ENCODE measurements at regions not wholly inside any gene's neighbourhood (a gene's known extent, or its start where the extent isn't known, plus 50 kb on each side); places are given as distances from the start of the nearest gene placed in this dataset.
A peak's percentile ranks its signal among the peaks of the same experiment; 100 is the strongest.

DNA sequence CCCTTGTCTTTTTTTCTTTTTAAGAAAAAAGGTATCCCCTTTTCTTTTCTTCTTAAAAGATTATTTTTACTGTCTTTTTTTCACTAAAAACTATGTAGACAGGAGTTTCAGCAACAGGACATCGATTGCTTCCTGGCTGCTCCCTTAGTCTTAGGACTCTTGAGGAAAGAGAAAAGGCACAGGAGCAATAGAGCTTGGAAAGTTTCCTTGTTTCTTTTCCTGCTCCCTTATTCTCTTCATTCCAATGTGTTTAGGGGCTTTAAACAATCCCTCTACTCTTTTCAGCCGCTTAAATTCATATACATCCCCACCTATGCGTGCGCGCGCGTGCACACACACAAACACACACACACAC lies 182.2 kb upstream of the FOXN2 start:
- ChIA-PET POLR2A (no interaction called here), CTCF (no interaction called here)
- Histone ChIP-seq H3K36me3 (ENCODE audit: control insufficient read depth in 2 of 2, extremely low read depth in 1 of 2, insufficient read depth in 1 of 2, low read length in 1 of 2) (no peaks in the 10 kb centered on the region), H3K9me3 (no peaks in the 10 kb centered on the region), H3K27me3 (replicated peaks in 1 of 2; ENCODE audit: control insufficient read depth in 2 of 2, extremely low read depth in 1 of 2, insufficient read depth in 2 of 2, low read length in 1 of 2) (no peaks in the 10 kb centered on the region), H3K4me1 (ENCODE audit: control insufficient read depth in 1 of 2, extremely low read depth in 1 of 2, insufficient read depth in 2 of 2, low read length in 2 of 2) (peaks cover 0 to 3% of the 10 kb centered on the region in 2 experiments), H3K27ac (ENCODE audit: low read length) (no peak overlapping the region), H3K4me3 (ENCODE audit: control insufficient read depth in 1 of 2, extremely low read depth in 1 of 2, low read length in 1 of 2) (no peak overlapping the region)
- WGBS (ENCODE audit: insufficient coverage), result 100% methylated on average over 6 of the region's 7 CpGs
- DNase-seq (no peak), ATAC-seq (replicated peaks in 1 of 4) (no peak)
- no peak overlapping the region for H3K4me3 Mint-ChIP-seq
- no peaks in the 10 kb centered on the region for H3K27me3 Mint-ChIP-seq
- no peaks in the 10 kb centered on the region for H3K36me3 Mint-ChIP-seq
- peaks cover 0 to 11% (median 9%) of the 10 kb centered on the region in 3 donors for H3K4me1 Mint-ChIP-seq
- peaks cover 0 to 8% (median 0%) of the 10 kb centered on the region in 3 donors for H3K9me3 Mint-ChIP-seq
- no peak overlapping the region for H3K27ac Mint-ChIP-seq

DNA sequence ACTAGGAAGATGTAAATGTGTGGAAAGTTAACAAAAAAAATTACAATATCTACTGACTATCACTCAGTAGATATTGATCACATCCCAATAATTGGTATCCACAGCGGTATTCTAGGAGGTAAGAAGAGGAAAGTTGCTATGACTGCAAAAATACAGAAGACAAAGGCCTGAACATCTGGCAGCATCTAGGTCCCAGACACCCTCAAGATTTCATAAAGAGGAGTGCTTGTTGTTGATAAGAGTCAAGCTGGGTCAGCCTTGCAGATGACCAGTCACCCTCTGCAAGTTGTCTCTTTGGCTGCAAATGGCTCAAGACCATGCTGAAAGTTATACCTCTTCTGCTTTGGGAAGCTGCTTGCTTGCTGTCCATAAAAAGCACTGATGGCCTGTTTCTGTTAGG lies 179.8 kb upstream of the FOXN2 start:
- DNase-seq, result no peak
- ChIA-PET CTCF (interaction anchor here in 1 of 2 donors (0.5 kb wide), 1 partner anchor 56 kb away, joined by 3 read pairs; no protein-coding TSS in a partner anchor), POLR2A (no interaction called here)
- Mint-ChIP-seq H3K9me3 (peaks cover 0 to 8% (median 0%) of the 10 kb centered on the region in 3 donors), H3K27me3 (no peaks in the 10 kb centered on the region), H3K4me3 (no peak overlapping the region), H3K4me1 (peaks cover 0 to 11% (median 9%) of the 10 kb centered on the region in 3 donors), H3K36me3 (no peaks in the 10 kb centered on the region), H3K27ac (no peak overlapping the region)
- Histone ChIP-seq H3K4me1 (ENCODE audit: control insufficient read depth in 1 of 2, extremely low read depth in 1 of 2, insufficient read depth in 2 of 2, low read length in 2 of 2) (peaks cover 0 to 3% of the 10 kb centered on the region in 2 experiments), H3K9me3 (no peaks in the 10 kb centered on the region), H3K4me3 (ENCODE audit: control insufficient read depth in 1 of 2, extremely low read depth in 1 of 2, low read length in 1 of 2) (no peak overlapping the region), H3K36me3 (ENCODE audit: control insufficient read depth in 2 of 2, extremely low read depth in 1 of 2, insufficient read depth in 1 of 2, low read length in 1 of 2) (no peaks in the 10 kb centered on the region), H3K27me3 (replicated peaks in 1 of 2; ENCODE audit: control insufficient read depth in 2 of 2, extremely low read depth in 1 of 2, insufficient read depth in 2 of 2, low read length in 1 of 2) (no peaks in the 10 kb centered on the region), H3K27ac (ENCODE audit: low read length) (no peak overlapping the region)
- no peak for ATAC-seq (replicated peaks in 1 of 4)
- no CpG with 5 or more reads among the region's 1 CpG for WGBS (ENCODE audit: insufficient coverage)

DNA sequence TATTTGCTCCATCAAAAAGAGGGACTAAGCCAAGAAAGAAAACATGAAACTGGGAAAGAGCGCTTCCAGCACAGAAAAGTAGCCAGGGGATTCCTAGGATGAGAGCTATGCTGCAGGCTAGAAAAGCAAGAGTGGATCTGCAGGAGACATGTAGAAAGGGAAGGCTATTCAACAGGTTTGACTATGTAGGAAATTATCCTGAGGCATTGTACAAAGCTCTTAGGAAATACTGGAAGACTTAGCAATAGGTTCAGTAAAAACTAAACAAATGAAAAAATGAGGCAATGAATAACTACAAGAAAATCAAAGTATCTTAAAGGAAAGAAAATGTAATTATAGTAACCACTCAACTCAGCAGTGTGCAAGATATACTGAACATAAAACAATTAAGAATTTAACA lies 178.7 kb upstream of the FOXN2 start:
- Mint-ChIP-seq H3K4me3 (no peak overlapping the region), H3K36me3 (no peaks in the 10 kb centered on the region), H3K4me1 (peaks cover 0 to 11% (median 8%) of the 10 kb centered on the region in 3 donors), H3K27me3 (no peaks in the 10 kb centered on the region), H3K9me3 (peaks cover 0 to 8% (median 0%) of the 10 kb centered on the region in 3 donors), H3K27ac (no peak overlapping the region)
- Histone ChIP-seq H3K4me3 (ENCODE audit: control insufficient read depth in 1 of 2, extremely low read depth in 1 of 2, low read length in 1 of 2) (no peak overlapping the region), H3K27ac (ENCODE audit: low read length) (no peak overlapping the region), H3K36me3 (ENCODE audit: control insufficient read depth in 2 of 2, extremely low read depth in 1 of 2, insufficient read depth in 1 of 2, low read length in 1 of 2) (no peaks in the 10 kb centered on the region), H3K27me3 (replicated peaks in 1 of 2; ENCODE audit: control insufficient read depth in 2 of 2, extremely low read depth in 1 of 2, insufficient read depth in 2 of 2, low read length in 1 of 2) (no peaks in the 10 kb centered on the region), H3K4me1 (ENCODE audit: control insufficient read depth in 1 of 2, extremely low read depth in 1 of 2, insufficient read depth in 2 of 2, low read length in 2 of 2) (peaks cover 0 to 3% of the 10 kb centered on the region in 2 experiments), H3K9me3 (no peaks in the 10 kb centered on the region)
- ATAC-seq (replicated peaks in 1 of 4), result no peak
- no peak for DNase-seq
- WGBS (ENCODE audit: insufficient coverage), result 100% methylated on average over 1 of the region's 1 CpG
- POLR2A ChIA-PET, result no interaction called here
- CTCF ChIA-PET, result no interaction called here

DNA sequence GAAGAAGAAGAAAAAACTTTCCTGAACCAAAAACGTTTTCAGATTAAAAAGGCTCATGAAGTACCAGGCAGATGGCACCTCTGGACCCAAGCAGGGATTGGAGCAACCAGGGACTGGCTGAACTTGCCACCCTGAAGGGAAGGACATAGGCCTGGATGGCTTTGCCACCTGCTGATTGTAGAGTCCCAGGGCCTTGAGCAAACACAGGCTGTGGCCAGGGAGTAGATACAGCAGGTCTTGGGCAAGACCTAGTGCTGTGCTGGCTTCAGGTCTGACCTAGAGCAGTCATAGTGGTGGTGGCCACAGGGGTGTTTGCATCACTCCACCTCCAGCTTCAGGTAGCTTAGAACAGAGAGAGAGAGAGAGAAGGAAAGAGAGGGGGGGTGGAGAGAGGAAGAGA lies 176.7 kb upstream of the FOXN2 start:
- H3K36me3 Mint-ChIP-seq, result no peaks in the 10 kb centered on the region
- DNase-seq (no peak), ATAC-seq (replicated peaks in 1 of 4) (no peak)
- peaks cover 0 to 8% (median 0%) of the 10 kb centered on the region in 3 donors for H3K9me3 Mint-ChIP-seq
- no peak overlapping the region for H3K4me3 ChIP-seq (ENCODE audit: control insufficient read depth in 1 of 2, extremely low read depth in 1 of 2, low read length in 1 of 2)
- no peak overlapping the region for H3K27ac ChIP-seq (ENCODE audit: low read length)
- no peak overlapping the region for H3K4me3 Mint-ChIP-seq
- no peaks in the 10 kb centered on the region for H3K36me3 ChIP-seq (ENCODE audit: control insufficient read depth in 2 of 2, extremely low read depth in 1 of 2, insufficient read depth in 1 of 2, low read length in 1 of 2)
- no peaks in the 10 kb centered on the region for H3K27me3 ChIP-seq (replicated peaks in 1 of 2; ENCODE audit: control insufficient read depth in 2 of 2, extremely low read depth in 1 of 2, insufficient read depth in 2 of 2, low read length in 1 of 2)
- H3K27ac Mint-ChIP-seq, result no peak overlapping the region
- no peaks in the 10 kb centered on the region for H3K9me3 ChIP-seq
- no peaks in the 10 kb centered on the region for H3K4me1 Mint-ChIP-seq
- H3K4me1 ChIP-seq (ENCODE audit: control insufficient read depth in 1 of 2, extremely low read depth in 1 of 2, insufficient read depth in 2 of 2, low read length in 2 of 2), result no peaks in the 10 kb centered on the region
- H3K27me3 Mint-ChIP-seq, result peaks cover 0 to 1% of the 10 kb centered on the region in 2 donors
- ChIA-PET POLR2A (interaction anchor here in 1 of 2 donors (0.7 kb wide), 1 partner anchor 330 kb away, joined by 8 read pairs; no protein-coding TSS in a partner anchor), CTCF (no interaction called here)
- 50% methylated on average over 1 of the region's 1 CpG for WGBS (ENCODE audit: insufficient coverage)

DNA sequence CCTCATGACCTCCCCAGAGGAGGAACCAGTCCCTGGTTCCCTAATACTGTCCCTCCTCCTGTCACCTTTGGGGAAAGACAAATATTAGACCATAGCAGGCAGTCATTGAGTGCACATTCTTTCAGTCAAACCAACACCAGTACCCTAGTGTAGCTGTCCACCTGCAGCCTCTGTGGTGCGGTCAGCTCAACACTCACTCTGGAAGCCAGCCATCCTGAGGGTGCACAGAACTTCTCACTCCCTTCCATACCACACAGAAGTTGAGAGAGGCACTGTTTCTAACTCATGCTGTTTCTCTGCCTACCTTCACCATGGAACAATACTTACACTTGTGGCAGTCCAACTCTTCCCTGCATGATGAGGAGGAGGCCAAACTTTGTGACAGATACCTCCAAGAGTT lies 175.6 kb upstream of the FOXN2 start:
- no peak overlapping the region for H3K27ac ChIP-seq (ENCODE audit: low read length)
- POLR2A ChIA-PET, result no interaction called here
- no peaks in the 10 kb centered on the region for H3K9me3 ChIP-seq
- 0% methylated on average over 1 of the region's 1 CpG for WGBS (ENCODE audit: insufficient coverage)
- H3K27me3 ChIP-seq (replicated peaks in 1 of 2; ENCODE audit: control insufficient read depth in 2 of 2, extremely low read depth in 1 of 2, insufficient read depth in 2 of 2, low read length in 1 of 2), result no peaks in the 10 kb centered on the region
- DNase-seq (no peak), ATAC-seq (replicated peaks in 1 of 4) (no peak)
- Mint-ChIP-seq H3K27me3 (peaks cover 0 to 4% of the 10 kb centered on the region in 2 donors), H3K4me1 (no peaks in the 10 kb centered on the region), H3K9me3 (peaks cover 0 to 8% (median 0%) of the 10 kb centered on the region in 3 donors), H3K4me3 (no peak overlapping the region), H3K27ac (no peak overlapping the region), H3K36me3 (peaks cover 3% of the 10 kb centered on the region)
- H3K36me3 ChIP-seq (ENCODE audit: control insufficient read depth in 2 of 2, extremely low read depth in 1 of 2, insufficient read depth in 1 of 2, low read length in 1 of 2), result no peaks in the 10 kb centered on the region
- CTCF ChIA-PET, result interaction anchor here in 1 of 2 donors (0.5 kb wide), 1 partner anchor 11 kb away, joined by 3 read pairs; no protein-coding TSS in a partner anchor
- H3K4me1 ChIP-seq (ENCODE audit: control insufficient read depth in 1 of 2, extremely low read depth in 1 of 2, insufficient read depth in 2 of 2, low read length in 2 of 2), result no peaks in the 10 kb centered on the region
- H3K4me3 ChIP-seq (ENCODE audit: control insufficient read depth in 1 of 2, extremely low read depth in 1 of 2, low read length in 1 of 2), result no peak overlapping the region

DNA sequence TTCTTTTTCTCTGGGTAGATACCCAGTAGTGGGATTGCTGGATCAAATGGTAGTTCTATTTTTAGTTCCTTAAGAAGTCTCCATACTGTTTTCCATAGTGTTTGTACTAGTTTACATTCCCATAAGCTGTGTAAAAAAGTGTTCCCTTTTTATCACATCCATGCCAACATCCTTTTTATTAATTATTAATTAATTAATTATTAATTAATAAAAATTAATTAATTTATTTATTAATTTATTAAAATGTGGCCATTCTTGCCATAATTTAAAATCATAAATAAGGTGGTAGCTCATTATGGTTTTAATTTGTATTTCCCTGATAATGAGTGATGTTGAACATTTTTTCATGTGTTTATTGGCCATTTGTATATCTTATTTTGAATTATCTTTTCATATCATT lies 173.9 kb upstream of the FOXN2 start:
- Mint-ChIP-seq H3K27ac (no peak overlapping the region), H3K4me3 (no peak overlapping the region), H3K27me3 (peaks cover 0 to 4% of the 10 kb centered on the region in 2 donors), H3K4me1 (peaks cover 10 to 13% (median 10%) of the 10 kb centered on the region in 3 donors), H3K9me3 (peaks cover 0 to 4% (median 0%) of the 10 kb centered on the region in 3 donors), H3K36me3 (peaks cover 3% of the 10 kb centered on the region)
- Histone ChIP-seq H3K4me3 (ENCODE audit: control insufficient read depth in 1 of 2, extremely low read depth in 1 of 2, low read length in 1 of 2) (no peak overlapping the region), H3K4me1 (ENCODE audit: control insufficient read depth in 1 of 2, extremely low read depth in 1 of 2, insufficient read depth in 2 of 2, low read length in 2 of 2) (peaks cover 0 to 5% of the 10 kb centered on the region in 2 experiments), H3K27me3 (replicated peaks in 1 of 2; ENCODE audit: control insufficient read depth in 2 of 2, extremely low read depth in 1 of 2, insufficient read depth in 2 of 2, low read length in 1 of 2) (no peaks in the 10 kb centered on the region), H3K36me3 (ENCODE audit: control insufficient read depth in 2 of 2, extremely low read depth in 1 of 2, insufficient read depth in 1 of 2, low read length in 1 of 2) (no peaks in the 10 kb centered on the region), H3K27ac (ENCODE audit: low read length) (no peak overlapping the region), H3K9me3 (no peaks in the 10 kb centered on the region)
- no peak for ATAC-seq (replicated peaks in 1 of 4)
- ChIA-PET POLR2A (interaction anchor here (0.6 to 0.7 kb wide), 2 partner anchors 129 to 192 kb away, joined by 5 to 12 read pairs; no protein-coding TSS in a partner anchor), CTCF (no interaction called here)
- DNase-seq, result no peak

DNA sequence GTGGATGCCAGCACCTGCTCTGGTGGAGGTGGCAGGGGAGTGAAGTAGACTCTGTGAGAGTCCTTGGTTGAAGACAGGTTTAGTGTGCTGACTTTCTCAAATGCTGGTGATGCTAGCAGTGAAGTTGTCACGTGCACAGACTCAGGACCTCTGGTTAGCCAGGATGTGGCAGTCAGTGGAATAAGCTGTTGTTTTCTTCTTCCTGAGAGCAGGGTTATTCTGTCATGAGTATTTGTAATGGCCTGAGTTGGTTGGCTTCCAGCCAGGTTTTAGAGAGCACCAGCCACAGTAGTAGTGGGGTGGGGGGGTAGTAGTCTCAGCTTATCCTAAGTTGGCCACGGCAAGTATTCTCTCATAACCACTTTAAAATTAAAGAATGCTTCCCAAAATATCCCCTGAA lies 169.7 kb upstream of the FOXN2 start:
- no CpG with 5 or more reads among the region's 2 CpGs for WGBS (ENCODE audit: insufficient coverage)
- Mint-ChIP-seq H3K4me1 (peaks cover 13 to 20% (median 15%) of the 10 kb centered on the region in 3 donors), H3K4me3 (no peak overlapping the region), H3K36me3 (peaks cover 3% of the 10 kb centered on the region), H3K27me3 (peaks cover 0 to 4% of the 10 kb centered on the region in 2 donors), H3K27ac (peak overlapping the region in 1 of 2 donors; percentile 38), H3K9me3 (no peaks in the 10 kb centered on the region)
- POLR2A ChIA-PET, result no interaction called here
- H3K27ac ChIP-seq (ENCODE audit: low read length), result no peak overlapping the region
- ATAC-seq (replicated peaks in 1 of 4), result no peak
- CTCF ChIA-PET, result no interaction called here
- no peaks in the 10 kb centered on the region for H3K9me3 ChIP-seq
- H3K27me3 ChIP-seq (replicated peaks in 1 of 2; ENCODE audit: control insufficient read depth in 2 of 2, extremely low read depth in 1 of 2, insufficient read depth in 2 of 2, low read length in 1 of 2), result no peaks in the 10 kb centered on the region
- H3K36me3 ChIP-seq (ENCODE audit: control insufficient read depth in 2 of 2, extremely low read depth in 1 of 2, insufficient read depth in 1 of 2, low read length in 1 of 2), result no peaks in the 10 kb centered on the region
- peaks cover 0 to 5% of the 10 kb centered on the region in 2 experiments for H3K4me1 ChIP-seq (ENCODE audit: control insufficient read depth in 1 of 2, extremely low read depth in 1 of 2, insufficient read depth in 2 of 2, low read length in 2 of 2)
- DNase-seq, result peak in 1 of 35 experiments; percentile 11
- H3K4me3 ChIP-seq (ENCODE audit: control insufficient read depth in 1 of 2, extremely low read depth in 1 of 2, low read length in 1 of 2), result no peak overlapping the region

Measured in T-cell (primary cell).